Astrocyte (in vitro differentiated cells and primary cell): ENCODE measurements at regions not wholly inside any gene's neighbourhood (a gene's known extent, or its start where the extent isn't known, plus 50 kb on each side); places are given as distances from the start of the nearest gene placed in this dataset.

Experiments
- DNase-seq: peaks from one replicate; pipeline ENCODE4 v3.0.0-alpha.2; 2010; ENCODE audit warnings: low read depth
- FAIRE-seq: peaks from 2 replicates; lab custom pipeline; 2011; peaks lifted over from hg19 to GRCh38; lab: Jason Lieb, UNC
- H2AFZ ChIP-seq: 2 replicates; pipeline ENCODE4 v1.6.0; 2012; ENCODE audit warnings: low read depth, low read length, inconsistent platforms
- H3K27ac ChIP-seq: 2 replicates; pipeline ENCODE4 v1.5.1; 2011; ENCODE audit warnings: low read depth, low read length, inconsistent platforms
- H3K27me3 ChIP-seq: 2 replicates; pipeline ENCODE4 v1.6.0; 2011; ENCODE audit warnings: low read length, inconsistent platforms; ENCODE audit not compliant: insufficient read depth
- H3K36me3 ChIP-seq: 2 replicates; pipeline ENCODE4 v1.5.1; 2011; ENCODE audit warnings: low read length, inconsistent platforms; ENCODE audit not compliant: insufficient read depth
- H3K4me1 ChIP-seq: 2 replicates; pipeline ENCODE4 v1.5.1; 2011; ENCODE audit warnings: low read length, inconsistent platforms; ENCODE audit not compliant: insufficient read depth
- H3K4me2 ChIP-seq: 2 replicates; pipeline ENCODE4 v1.6.0; 2012; ENCODE audit warnings: low read length, inconsistent platforms
- H3K4me3 ChIP-seq: 2 replicates; pipeline ENCODE4 v1.5.1; 2011; ENCODE audit warnings: low read depth, mild to moderate bottlenecking, low read length, inconsistent platforms; ENCODE audit not compliant: insufficient read depth
- H3K79me2 ChIP-seq: 2 replicates; pipeline ENCODE4 v1.6.0; 2012; ENCODE audit warnings: mild to moderate bottlenecking, low read length, inconsistent platforms; ENCODE audit not compliant: insufficient read depth
- H3K9ac ChIP-seq: 2 replicates; pipeline ENCODE4 v1.6.0; 2012; ENCODE audit warnings: mild to moderate bottlenecking, low read length, inconsistent platforms
- H3K9me3 ChIP-seq: 2 replicates; pipeline ENCODE4 v1.5.1; 2012; ENCODE audit warnings: low read depth, mild to moderate bottlenecking, low read length, inconsistent platforms; ENCODE audit not compliant: insufficient read depth
- H4K20me1 ChIP-seq: 2 replicates; pipeline ENCODE4 v1.6.0; 2012; ENCODE audit warnings: low read length, inconsistent platforms; ENCODE audit not compliant: insufficient read depth
- H3K27ac Mint-ChIP-seq: one replicate; pipeline ENCODE4 v1.8.0; 2021; ENCODE audit warnings: mild to moderate bottlenecking, mixed read lengths; ENCODE audit not compliant: unreplicated experiment
- H3K27me3 Mint-ChIP-seq: one replicate; pipeline ENCODE4 v1.8.0; 2021; ENCODE audit warnings: low read depth, mixed read lengths; ENCODE audit not compliant: unreplicated experiment
- H3K36me3 Mint-ChIP-seq: one replicate; pipeline ENCODE4 v1.8.0; 2021; ENCODE audit warnings: low read depth, mixed read lengths; ENCODE audit not compliant: unreplicated experiment
- H3K4me1 Mint-ChIP-seq: one replicate; pipeline ENCODE4 v1.8.0; 2021; ENCODE audit warnings: low read depth, mixed read lengths; ENCODE audit not compliant: unreplicated experiment
- H3K4me3 Mint-ChIP-seq: one replicate; pipeline ENCODE4 v1.8.0; 2021; ENCODE audit warnings: mild to moderate bottlenecking, moderate library complexity, mixed read lengths; ENCODE audit not compliant: unreplicated experiment
- H3K9me3 Mint-ChIP-seq: one replicate; pipeline ENCODE4 v1.8.0; 2021; ENCODE audit warnings: mild to moderate bottlenecking, mixed read lengths; ENCODE audit not compliant: unreplicated experiment
- CTCF ChIP-seq: IDR thresholded peaks from 2 replicates; pipeline ENCODE4 v1.5.1; 2011; ENCODE audit warnings: low read depth, mild to moderate bottlenecking, inconsistent platforms, low read length, moderate library complexity; ENCODE audit not compliant: insufficient read depth
- EZH2 ChIP-seq: IDR thresholded peaks from 2 replicates; pipeline ENCODE4 v1.6.1; 2012; ENCODE audit warnings: mild to moderate bottlenecking, low read length, inconsistent platforms; ENCODE audit not compliant: insufficient read depth

- Mint-ChIP-seq H3K27me3 (no peaks in the 10 kb centered on the region), H3K4me3 (no peak overlapping the region), H3K9me3 (no peaks in the 10 kb centered on the region), H3K4me1 (no peaks in the 10 kb centered on the region), H3K36me3 (no peaks in the 10 kb centered on the region), H3K27ac (no peak overlapping the region)
- Histone ChIP-seq H3K4me1 (no peaks in the 10 kb centered on the region), H3K9me3 (no peaks in the 10 kb centered on the region), H2AFZ (no peak overlapping the region), H4K20me1 (no peaks in the 10 kb centered on the region), H3K9ac (no peak overlapping the region), H3K36me3 (no peaks in the 10 kb centered on the region), H3K4me2 (no peak overlapping the region), H3K27me3 (no peaks in the 10 kb centered on the region), H3K4me3 (no peak overlapping the region), H3K27ac (no peak overlapping the region), H3K79me2 (no peaks in the 10 kb centered on the region)
- FAIRE-seq (no peak), DNase-seq (no peak)
- TF ChIP-seq CTCF, result no peak
These were observed 214.4 kb upstream of the CCNG1 start for GRCh38 chr5:163222982-163223381.

- H3K36me3 ChIP-seq, result no peaks in the 10 kb centered on the region
- TF ChIP-seq CTCF, result no peak
- no peak for TF ChIP-seq EZH2
- H3K4me3 Mint-ChIP-seq, result no peak overlapping the region
- H4K20me1 ChIP-seq, result no peaks in the 10 kb centered on the region
- H3K4me3 ChIP-seq, result no peak overlapping the region
- H3K9ac ChIP-seq, result no peak overlapping the region
- no peaks in the 10 kb centered on the region for H3K9me3 ChIP-seq
- no peak overlapping the region for H3K4me2 ChIP-seq
- H3K4me1 ChIP-seq, result peaks cover 11% of the 10 kb centered on the region
- H3K4me1 Mint-ChIP-seq, result peaks cover 8% of the 10 kb centered on the region
- FAIRE-seq (no peak), DNase-seq (no peak)
- H3K27ac ChIP-seq, result no peak overlapping the region
- no peak overlapping the region for H2AFZ ChIP-seq
- H3K79me2 ChIP-seq, result no peaks in the 10 kb centered on the region
- H3K27me3 ChIP-seq, result no peaks in the 10 kb centered on the region
- H3K27ac Mint-ChIP-seq, result no peak overlapping the region
- H3K27me3 Mint-ChIP-seq, result no peaks in the 10 kb centered on the region
- no peaks in the 10 kb centered on the region for H3K36me3 Mint-ChIP-seq
- H3K9me3 Mint-ChIP-seq, result no peaks in the 10 kb centered on the region
These were observed 192.9 kb upstream of the CCNG1 start for GRCh38 chr5:163244445-163244987.

- Histone ChIP-seq H3K9ac (no peak overlapping the region), H3K27ac (no peak overlapping the region), H3K9me3 (no peaks in the 10 kb centered on the region), H3K79me2 (no peaks in the 10 kb centered on the region), H2AFZ (no peak overlapping the region), H3K4me2 (no peak overlapping the region), H3K27me3 (no peaks in the 10 kb centered on the region), H3K36me3 (no peaks in the 10 kb centered on the region), H3K4me3 (no peak overlapping the region), H4K20me1 (no peaks in the 10 kb centered on the region), H3K4me1 (peaks cover 11% of the 10 kb centered on the region)
- no peaks in the 10 kb centered on the region for H3K9me3 Mint-ChIP-seq
- DNase-seq (no peak), FAIRE-seq (no peak)
- no peaks in the 10 kb centered on the region for H3K36me3 Mint-ChIP-seq
- no peak for TF ChIP-seq CTCF
- no peak for TF ChIP-seq EZH2
- H3K27me3 Mint-ChIP-seq, result no peaks in the 10 kb centered on the region
- no peak overlapping the region for H3K27ac Mint-ChIP-seq
- H3K4me1 Mint-ChIP-seq, result peaks cover 13% of the 10 kb centered on the region
- H3K4me3 Mint-ChIP-seq, result no peak overlapping the region
These were observed 191.8 kb upstream of the CCNG1 start for GRCh38 chr5:163245584-163245983.
